MCF 10A (cell line): ENCODE measurements at regions not wholly inside any gene's neighbourhood (a gene's known extent, or its start where the extent isn't known, plus 50 kb on each side); places are given as distances from the start of the nearest gene placed in this dataset.

ENCODE experiments used
- BruUV-seq: library from RNA; stranded (reverse); fragments of 400-500 nt; replicated peaks from 2 replicates; lab custom pipeline; 2021; lab: Mats Ljungman, UMichigan
- CTCF ChIA-PET: fragments of 300-600 bp; sonication (Branson Sonifier 250); formaldehyde crosslinking; extraction: SDS; loops from one replicate; lab custom pipeline; 2021; ENCODE audit warnings: antibody characterized with exemption, inconsistent platforms; lab: Yijun Ruan, JAX
- POLR2A ChIA-PET: fragments of 300-600, 350-650 bp; sonication (Branson Sonifier 250); formaldehyde crosslinking; extraction: SDS; loops from one replicate; lab custom pipeline; 2020; ENCODE audit warnings: antibody characterized with exemption, inconsistent platforms; lab: Yijun Ruan, JAX
- DNase-seq: peaks from one replicate; pipeline ENCODE4 v3.0.0-alpha.2; 2018; ENCODE audit not compliant: unreplicated experiment
- H3K27ac Mint-ChIP-seq: one replicate; pipeline ENCODE4 v1.8.0; 2022; ENCODE audit warnings: mild to moderate bottlenecking, low read depth, mixed read lengths; ENCODE audit not compliant: unreplicated experiment
- H3K27me3 Mint-ChIP-seq: one replicate; pipeline ENCODE4 v1.8.0; 2022; ENCODE audit warnings: mixed read lengths; ENCODE audit not compliant: insufficient read depth, unreplicated experiment
- H3K36me3 Mint-ChIP-seq: one replicate; pipeline ENCODE4 v1.8.0; 2022; ENCODE audit warnings: mild to moderate bottlenecking, moderate library complexity, mixed read lengths; ENCODE audit not compliant: insufficient read depth, unreplicated experiment
- H3K4me1 Mint-ChIP-seq: one replicate; pipeline ENCODE4 v1.8.0; 2022; ENCODE audit warnings: mixed read lengths; ENCODE audit not compliant: insufficient read depth, unreplicated experiment
- H3K4me3 Mint-ChIP-seq: one replicate; pipeline ENCODE4 v1.8.0; 2022; ENCODE audit warnings: mild to moderate bottlenecking, moderate library complexity, mixed read lengths; ENCODE audit not compliant: unreplicated experiment
- H3K9me3 Mint-ChIP-seq: one replicate; pipeline ENCODE4 v1.8.0; 2022; ENCODE audit warnings: mixed read lengths; ENCODE audit not compliant: unreplicated experiment
- CTCF ChIP-seq: fragments of 200-600 bp; IDR thresholded peaks from one replicate; pipeline ENCODE4 v1.8.0; 2022; ENCODE audit warnings: antibody characterized with exemption, mild to moderate bottlenecking; ENCODE audit not compliant: unreplicated experiment
- intact Hi-C: fragments of 100-400 bp; cut with micrococcal nuclease; formaldehyde crosslinking; loops from 2 replicates; pipeline ENCODE4 v1.14.1; 2022

- Mint-ChIP-seq H3K36me3 (no peaks in the 10 kb centered on the region), H3K4me3 (no peak overlapping the region), H3K27me3 (no peaks in the 10 kb centered on the region), H3K27ac (no peak overlapping the region), H3K9me3 (no peaks in the 10 kb centered on the region), H3K4me1 (no peaks in the 10 kb centered on the region)
- TF ChIP-seq CTCF = no peak
- DNase-seq = no peak
- intact Hi-C loops = no loop called here
- CTCF ChIA-PET = no interaction called here
- POLR2A ChIA-PET = no interaction called here
- BruUV-seq = no TSS peak
Measured at GRCh38 chr4:38222892-38223291, 262.7 kb downstream of the PTTG2 start.

DNA sequence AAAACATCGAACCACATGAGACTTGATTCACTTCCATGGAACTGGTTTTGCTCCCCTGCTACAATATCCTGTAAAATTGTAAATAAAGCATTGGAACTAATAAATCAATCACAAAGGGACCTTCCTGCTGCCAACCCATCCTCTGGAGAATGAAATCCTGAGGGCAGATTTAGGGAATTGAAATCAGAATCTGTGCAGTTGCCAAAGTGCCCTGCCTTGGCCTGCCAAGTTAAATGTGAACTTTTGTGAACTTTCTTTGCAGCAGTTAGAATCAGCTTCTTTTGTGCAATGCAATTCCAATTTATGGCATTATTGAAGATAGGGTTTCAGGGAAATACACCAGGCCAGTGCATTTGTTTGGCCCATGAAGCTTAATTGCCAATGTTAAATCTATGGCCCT is 263.1 kb downstream of the PTTG2 start:
- TF ChIP-seq CTCF = no peak
- H3K36me3 Mint-ChIP-seq = no peaks in the 10 kb centered on the region
- H3K9me3 Mint-ChIP-seq = no peaks in the 10 kb centered on the region
- H3K27ac Mint-ChIP-seq = no peak overlapping the region
- intact Hi-C loops = no loop called here
- no peak overlapping the region for H3K4me3 Mint-ChIP-seq
- DNase-seq = no peak
- no TSS peak for BruUV-seq
- ChIA-PET POLR2A (interaction anchor here (0.7 kb wide), 1 partner anchor 486 kb away, joined by 3 read pairs; no protein-coding TSS in a partner anchor), CTCF (no interaction called here)
- H3K4me1 Mint-ChIP-seq = no peaks in the 10 kb centered on the region
- H3K27me3 Mint-ChIP-seq = no peaks in the 10 kb centered on the region

DNA sequence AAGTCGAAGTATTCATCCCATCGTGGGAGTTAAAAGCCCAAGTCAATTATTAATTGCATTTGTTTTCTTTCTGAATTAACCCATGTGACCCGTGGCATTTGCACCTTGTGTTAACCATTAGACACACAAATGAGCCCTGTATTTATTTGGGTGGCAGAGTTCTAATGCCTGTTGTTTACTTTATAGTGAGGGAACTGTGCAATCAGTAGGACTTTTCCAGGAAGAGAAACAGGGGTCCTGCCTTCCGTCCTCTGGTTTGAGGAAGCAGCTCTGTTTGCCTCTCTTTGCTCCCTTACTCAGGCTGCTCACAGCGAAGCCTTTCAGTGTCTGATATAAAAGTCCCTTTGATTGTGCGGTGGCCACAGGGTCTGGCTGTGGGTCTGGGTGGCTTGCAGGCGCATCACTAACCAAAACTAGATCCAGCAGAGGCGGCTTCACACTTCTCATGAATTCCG is 263.6 kb downstream of the PTTG2 start:
- no peak for TF ChIP-seq CTCF
- Mint-ChIP-seq H3K36me3 (no peaks in the 10 kb centered on the region), H3K4me1 (no peaks in the 10 kb centered on the region), H3K27me3 (no peaks in the 10 kb centered on the region), H3K9me3 (no peaks in the 10 kb centered on the region), H3K27ac (no peak overlapping the region), H3K4me3 (no peak overlapping the region)
- DNase-seq = no peak
- CTCF ChIA-PET = interaction anchor here (0.6 to 0.7 kb wide), 2 partner anchors 16 to 161 kb away, joined by 3 read pairs; no protein-coding TSS in a partner anchor
- intact Hi-C loops = no loop called here
- no TSS peak for BruUV-seq
- POLR2A ChIA-PET = interaction anchor here (0.7 kb wide), 1 partner anchor 486 kb away, joined by 3 read pairs; no protein-coding TSS in a partner anchor

DNA sequence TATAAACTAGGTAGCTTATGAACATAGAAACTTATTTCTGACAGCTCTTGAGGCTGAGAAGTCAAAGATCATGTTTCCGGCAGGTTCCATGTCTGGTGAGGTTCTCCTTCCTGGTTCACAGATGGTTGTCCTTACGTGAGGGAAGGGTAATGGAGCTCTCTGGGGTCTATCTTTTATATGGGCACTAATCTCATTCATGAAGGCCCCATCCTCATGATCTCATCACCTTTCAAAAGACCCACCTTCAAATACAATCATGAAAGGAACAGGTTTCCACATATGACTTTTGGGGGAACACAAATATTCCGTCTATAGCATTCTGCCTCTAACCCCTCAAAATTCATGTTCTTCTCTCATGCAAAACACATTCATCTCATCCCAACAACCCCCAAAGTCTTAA is 264.7 kb downstream of the PTTG2 start:
- no peak overlapping the region for H3K4me3 Mint-ChIP-seq
- no peak overlapping the region for H3K27ac Mint-ChIP-seq
- H3K36me3 Mint-ChIP-seq = no peaks in the 10 kb centered on the region
- DNase-seq = no peak
- POLR2A ChIA-PET = no interaction called here
- no TSS peak for BruUV-seq
- intact Hi-C loops = no loop called here
- H3K27me3 Mint-ChIP-seq = no peaks in the 10 kb centered on the region
- no peaks in the 10 kb centered on the region for H3K4me1 Mint-ChIP-seq
- CTCF ChIA-PET = no interaction called here
- H3K9me3 Mint-ChIP-seq = no peaks in the 10 kb centered on the region
- TF ChIP-seq CTCF = no peak
